DOHH2 (cell line): ENCODE measurements at regions not wholly inside any gene's neighbourhood (a gene's known extent, or its start where the extent isn't known, plus 50 kb on each side); places are given as distances from the start of the nearest gene placed in this dataset.

Source experiments
- CTCF ChIP-seq: fragments of 200-600 bp; sonication (generic); IDR thresholded peaks from one replicate; pipeline ENCODE4 v1.5.1; 2014; ENCODE audit warnings: antibody characterized with exemption, mild to moderate bottlenecking, low read depth, low read length; ENCODE audit not compliant: poor library complexity, severe bottlenecking
- EZH2phosphoT487 ChIP-seq: fragments of 200-600 bp; sonication (generic); IDR thresholded peaks from 2 replicates; pipeline ENCODE4 v1.6.1; 2017; ENCODE audit warnings: borderline replicate concordance, mild to moderate bottlenecking, antibody characterized with exemption, low read length, moderate library complexity, mixed read lengths

GRCh38 chr5:98573834-98574320, 199.6 kb upstream of the RGMB start:
- no peak for TF ChIP-seq CTCF
- no peak for TF ChIP-seq EZH2phosphoT487
